ENCODE measurements at regions not wholly inside any gene's neighbourhood (a gene's known extent, or its start where the extent isn't known, plus 50 kb on each side); places are given as distances from the start of the nearest gene placed in this dataset.

- no peak overlapping the region for H3K27ac ChIP-seq (replicated peaks)
- H3K9me3 ChIP-seq (replicated peaks) = peaks cover 10% of the 10 kb centered on the region
- no peak for TF ChIP-seq CTCF (IDR thresholded peaks at IDR 0.05; ENCODE audit: borderline replicate concordance)
- H3K36me3 ChIP-seq = no peaks in the 10 kb centered on the region
- H3K4me3 ChIP-seq = no peak overlapping the region
- no peak for DNase-seq
- H3K4me1 ChIP-seq = no peaks in the 10 kb centered on the region
- intact Hi-C loops (cut with micrococcal nuclease) = no loop called here
- H3K27me3 ChIP-seq (ENCODE audit: low read depth) = no peaks in the 10 kb centered on the region
Measured at GRCh38 chr5:18028036-18028435, 393.8 kb downstream of the TAF11L14 start.

- Histone ChIP-seq H3K4me3 (no peak overlapping the region), H3K4me1 (no peaks in the 10 kb centered on the region), H3K9me3 (replicated peaks) (peaks cover 5% of the 10 kb centered on the region), H3K36me3 (no peaks in the 10 kb centered on the region), H3K27me3 (ENCODE audit: low read depth) (no peaks in the 10 kb centered on the region), H3K27ac (replicated peaks) (no peak overlapping the region)
- TF ChIP-seq CTCF (IDR thresholded peaks at IDR 0.05; ENCODE audit: borderline replicate concordance) = no peak
- no peak for DNase-seq
- intact Hi-C loops (cut with micrococcal nuclease) = no loop called here
Measured at GRCh38 chr5:18032744-18033143, 398.5 kb downstream of the TAF11L14 start.

DNA sequence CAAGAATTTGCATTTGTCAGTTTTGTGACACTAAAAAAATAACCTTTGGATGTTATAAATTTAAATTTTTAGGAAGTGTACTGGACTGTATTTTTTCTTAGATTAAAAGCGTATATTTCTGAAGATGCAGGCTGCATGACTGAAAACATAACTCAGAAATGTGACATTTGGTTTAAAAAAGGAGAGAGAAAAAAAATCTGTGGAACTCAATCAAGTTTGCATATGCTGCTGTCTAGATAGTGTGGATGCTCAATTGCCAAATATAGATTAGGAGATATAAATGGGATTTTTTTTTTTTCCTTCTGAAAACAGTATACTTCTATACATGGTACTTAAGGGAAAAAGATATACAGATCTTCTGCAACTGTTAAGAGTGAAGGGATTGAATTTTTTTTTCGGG is 402.3 kb downstream of the TAF11L14 start:
- H3K27me3 ChIP-seq (ENCODE audit: low read depth) = no peaks in the 10 kb centered on the region
- no peak for TF ChIP-seq CTCF (IDR thresholded peaks at IDR 0.05; ENCODE audit: borderline replicate concordance)
- H3K4me1 ChIP-seq = no peaks in the 10 kb centered on the region
- intact Hi-C loops (cut with micrococcal nuclease) = no loop called here
- DNase-seq = no peak
- no peak overlapping the region for H3K27ac ChIP-seq (replicated peaks)
- no peak overlapping the region for H3K4me3 ChIP-seq
- peaks cover 9% of the 10 kb centered on the region for H3K9me3 ChIP-seq (replicated peaks)
- H3K36me3 ChIP-seq = no peaks in the 10 kb centered on the region

GRCh38 chr5:18037718-18038117 is 403.5 kb downstream of the TAF11L14 start:
- no peak for DNase-seq
- no peaks in the 10 kb centered on the region for H3K27me3 ChIP-seq (ENCODE audit: low read depth)
- H3K36me3 ChIP-seq = no peaks in the 10 kb centered on the region
- no peaks in the 10 kb centered on the region for H3K4me1 ChIP-seq
- TF ChIP-seq CTCF (IDR thresholded peaks at IDR 0.05; ENCODE audit: borderline replicate concordance) = no peak
- no peak overlapping the region for H3K4me3 ChIP-seq
- no peak overlapping the region for H3K27ac ChIP-seq (replicated peaks)
- peaks cover 7% of the 10 kb centered on the region for H3K9me3 ChIP-seq (replicated peaks)
- intact Hi-C loops (cut with micrococcal nuclease) = no loop called here

DNA sequence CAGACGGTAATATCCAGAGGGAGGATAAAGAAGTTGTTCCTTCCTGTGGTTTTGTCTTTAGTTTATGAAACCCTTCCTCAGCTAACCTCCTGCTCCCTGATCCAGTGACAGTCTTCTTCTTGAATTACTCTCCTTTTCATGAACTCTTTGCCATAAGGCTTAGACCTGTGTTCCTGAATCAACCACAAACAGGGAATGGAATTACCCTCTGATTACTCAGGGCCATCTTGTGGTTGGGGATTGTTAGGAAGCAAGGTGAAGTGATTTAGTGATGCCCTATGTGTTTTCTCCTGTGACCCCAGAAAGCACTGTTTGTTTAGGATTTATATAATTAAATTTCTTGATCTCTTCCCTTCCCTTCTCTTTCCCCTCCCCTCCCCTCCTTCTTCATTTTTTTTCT is 409.1 kb downstream of the TAF11L14 start:
- H3K36me3 ChIP-seq = no peaks in the 10 kb centered on the region
- no peaks in the 10 kb centered on the region for H3K27me3 ChIP-seq (ENCODE audit: low read depth)
- TF ChIP-seq CTCF (IDR thresholded peaks at IDR 0.05; ENCODE audit: borderline replicate concordance) = no peak
- no peak overlapping the region for H3K4me3 ChIP-seq
- no peaks in the 10 kb centered on the region for H3K4me1 ChIP-seq
- H3K27ac ChIP-seq (replicated peaks) = no peak overlapping the region
- intact Hi-C loops (cut with micrococcal nuclease) = no loop called here
- H3K9me3 ChIP-seq (replicated peaks) = peaks cover 7% of the 10 kb centered on the region
- DNase-seq = no peak

DNA sequence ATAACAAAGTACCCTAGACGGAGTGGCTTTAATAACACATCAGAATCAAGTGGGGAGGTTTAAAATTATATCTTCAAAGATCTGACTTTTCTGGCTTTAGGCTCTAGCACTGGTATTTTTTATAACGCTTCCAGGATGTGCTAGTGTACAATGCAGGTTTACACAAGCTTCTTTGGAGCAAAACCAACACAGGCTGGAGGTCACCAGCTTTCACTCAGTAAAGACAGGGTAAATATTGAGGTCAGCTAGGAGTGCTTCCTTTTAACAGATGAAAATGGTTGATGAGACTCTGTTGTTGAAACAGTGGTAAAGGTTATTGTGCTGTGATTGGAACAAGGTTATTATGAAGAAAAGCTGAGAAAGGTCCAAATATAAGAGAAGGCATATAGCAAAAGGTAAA is 414.2 kb downstream of the TAF11L14 start:
- no peak for TF ChIP-seq CTCF (IDR thresholded peaks at IDR 0.05; ENCODE audit: borderline replicate concordance)
- Histone ChIP-seq H3K36me3 (no peaks in the 10 kb centered on the region), H3K9me3 (replicated peaks) (no peaks in the 10 kb centered on the region), H3K4me3 (no peak overlapping the region), H3K27me3 (ENCODE audit: low read depth) (no peaks in the 10 kb centered on the region), H3K4me1 (no peaks in the 10 kb centered on the region), H3K27ac (replicated peaks) (no peak overlapping the region)
- intact Hi-C loops (cut with micrococcal nuclease) = no loop called here
- DNase-seq = no peak

Data from left ventricle myocardium inferior (tissue), 1 donor.